ENCODE measurements at regions not wholly inside any gene's neighbourhood (a gene's known extent, or its start where the extent isn't known, plus 50 kb on each side); places are given as distances from the start of the nearest gene placed in this dataset.

- no peak for TF ChIP-seq CTCF (IDR thresholded peaks at IDR 0.05)
- Mint-ChIP-seq H3K27me3 (ENCODE audit: unreplicated experiment) (peaks cover 29% of the 10 kb centered on the region), H3K4me3 (ENCODE audit: unreplicated experiment) (no peak overlapping the region), H3K4me1 (ENCODE audit: unreplicated experiment) (no peaks in the 10 kb centered on the region), H3K27ac (ENCODE audit: unreplicated experiment) (no peak overlapping the region), H3K36me3 (ENCODE audit: unreplicated experiment) (no peaks in the 10 kb centered on the region), H3K9me3 (ENCODE audit: unreplicated experiment) (no peaks in the 10 kb centered on the region)
- no peak for DNase-seq (ENCODE audit: extremely low spot score, unreplicated experiment)
Observed at GRCh38 chr3:127475975-127476705, 114.4 kb downstream of the TPRA1 start.

- no peak overlapping the region for H3K4me3 Mint-ChIP-seq (ENCODE audit: unreplicated experiment)
- H3K4me1 Mint-ChIP-seq (ENCODE audit: unreplicated experiment), result no peaks in the 10 kb centered on the region
- no peak for TF ChIP-seq CTCF (IDR thresholded peaks at IDR 0.05)
- peaks cover 29% of the 10 kb centered on the region for H3K27me3 Mint-ChIP-seq (ENCODE audit: unreplicated experiment)
- no peak for DNase-seq (ENCODE audit: extremely low spot score, unreplicated experiment)
- H3K9me3 Mint-ChIP-seq (ENCODE audit: unreplicated experiment), result no peaks in the 10 kb centered on the region
- H3K27ac Mint-ChIP-seq (ENCODE audit: unreplicated experiment), result no peak overlapping the region
- no peaks in the 10 kb centered on the region for H3K36me3 Mint-ChIP-seq (ENCODE audit: unreplicated experiment)
Observed at GRCh38 chr3:127475391-127475790, 115.1 kb downstream of the TPRA1 start.

- no peak overlapping the region for H3K27ac Mint-ChIP-seq (ENCODE audit: unreplicated experiment)
- DNase-seq (ENCODE audit: extremely low spot score, unreplicated experiment), result no peak
- H3K27me3 Mint-ChIP-seq (ENCODE audit: unreplicated experiment), result peaks cover 23% of the 10 kb centered on the region
- no peaks in the 10 kb centered on the region for H3K36me3 Mint-ChIP-seq (ENCODE audit: unreplicated experiment)
- H3K4me1 Mint-ChIP-seq (ENCODE audit: unreplicated experiment), result no peaks in the 10 kb centered on the region
- TF ChIP-seq CTCF (IDR thresholded peaks at IDR 0.05), result no peak
- H3K9me3 Mint-ChIP-seq (ENCODE audit: unreplicated experiment), result no peaks in the 10 kb centered on the region
- H3K4me3 Mint-ChIP-seq (ENCODE audit: unreplicated experiment), result no peak overlapping the region
Observed at GRCh38 chr3:127473244-127474024, 117.1 kb downstream of the TPRA1 start.

GRCh38 chr3:127472506-127472905, 118.0 kb downstream of the TPRA1 start:
- H3K27me3 Mint-ChIP-seq (ENCODE audit: unreplicated experiment), result peaks cover 26% of the 10 kb centered on the region
- H3K27ac Mint-ChIP-seq (ENCODE audit: unreplicated experiment), result no peak overlapping the region

More at GRCh38 chr3:127472506-127472905, 118.0 kb downstream of the TPRA1 start:
- no peaks in the 10 kb centered on the region for H3K4me1 Mint-ChIP-seq (ENCODE audit: unreplicated experiment)
- H3K9me3 Mint-ChIP-seq (ENCODE audit: unreplicated experiment), result no peaks in the 10 kb centered on the region
- no peak overlapping the region for H3K4me3 Mint-ChIP-seq (ENCODE audit: unreplicated experiment)
- H3K36me3 Mint-ChIP-seq (ENCODE audit: unreplicated experiment), result no peaks in the 10 kb centered on the region
- no peak for DNase-seq (ENCODE audit: extremely low spot score, unreplicated experiment)
- no peak for TF ChIP-seq CTCF (IDR thresholded peaks at IDR 0.05)

Data from osteocyte (in vitro differentiated cells).